ENCODE measurements at regions not wholly inside any gene's neighbourhood (a gene's known extent, or its start where the extent isn't known, plus 50 kb on each side); places are given as distances from the start of the nearest gene placed in this dataset.
A peak's percentile ranks its signal among the peaks of the same experiment; 100 is the strongest.

- H3K36me3 ChIP-seq (ENCODE audit: insufficient read depth, low read length), result no peaks in the 10 kb centered on the region
- no peak for DNase-seq
- no peak overlapping the region for H3K4me3 ChIP-seq (ENCODE audit: low read length)
- H3K9me3 ChIP-seq (ENCODE audit: low read length), result no peaks in the 10 kb centered on the region
- H3K9ac ChIP-seq (ENCODE audit: low read length), result no peak overlapping the region
- H3K79me2 ChIP-seq (ENCODE audit: low read length), result no peaks in the 10 kb centered on the region
- no peak overlapping the region for H3K4me2 ChIP-seq (ENCODE audit: low read depth, low read length, poor library complexity, severe bottlenecking)
- H3K4me1 ChIP-seq (ENCODE audit: low read length), result no peaks in the 10 kb centered on the region
- H2AFZ ChIP-seq (ENCODE audit: low read length), result no peak overlapping the region
- H3K27me3 ChIP-seq (ENCODE audit: low read length), result no peaks in the 10 kb centered on the region
- H3K9me2 ChIP-seq (replicated peaks; ENCODE audit: insufficient read depth, low read length), result no peaks in the 10 kb centered on the region
- no peaks in the 10 kb centered on the region for H4K20me1 ChIP-seq (ENCODE audit: insufficient read depth, low read depth, low read length)
- no peak overlapping the region for H3K27ac ChIP-seq (ENCODE audit: low read length)
These were observed 51.3 kb upstream of the EGFL6 start for GRCh38 chrX:13518126-13518525.

- Histone ChIP-seq H3K27ac (ENCODE audit: low read length) (no peak overlapping the region), H4K20me1 (ENCODE audit: insufficient read depth, low read depth, low read length) (no peaks in the 10 kb centered on the region), H3K27me3 (ENCODE audit: low read length) (no peaks in the 10 kb centered on the region), H3K9me2 (replicated peaks; ENCODE audit: insufficient read depth, low read length) (no peaks in the 10 kb centered on the region), H3K36me3 (ENCODE audit: insufficient read depth, low read length) (no peaks in the 10 kb centered on the region), H2AFZ (ENCODE audit: low read length) (no peak overlapping the region), H3K9ac (ENCODE audit: low read length) (no peak overlapping the region), H3K9me3 (ENCODE audit: low read length) (no peaks in the 10 kb centered on the region), H3K4me2 (ENCODE audit: low read depth, low read length, poor library complexity, severe bottlenecking) (no peak overlapping the region), H3K4me3 (ENCODE audit: low read length) (no peak overlapping the region), H3K79me2 (ENCODE audit: low read length) (no peaks in the 10 kb centered on the region), H3K4me1 (ENCODE audit: low read length) (no peaks in the 10 kb centered on the region)
- DNase-seq, result no peak
These were observed 54.0 kb upstream of the EGFL6 start for GRCh38 chrX:13515211-13515930.

- Histone ChIP-seq H4K20me1 (ENCODE audit: insufficient read depth, low read depth, low read length) (no peaks in the 10 kb centered on the region), H3K27me3 (ENCODE audit: low read length) (no peaks in the 10 kb centered on the region), H3K4me2 (ENCODE audit: low read depth, low read length, poor library complexity, severe bottlenecking) (no peak overlapping the region), H3K27ac (ENCODE audit: low read length) (no peak overlapping the region), H2AFZ (ENCODE audit: low read length) (no peak overlapping the region), H3K9me2 (replicated peaks; ENCODE audit: insufficient read depth, low read length) (no peaks in the 10 kb centered on the region), H3K9ac (ENCODE audit: low read length) (no peak overlapping the region), H3K9me3 (ENCODE audit: low read length) (no peaks in the 10 kb centered on the region), H3K4me3 (ENCODE audit: low read length) (no peak overlapping the region), H3K36me3 (ENCODE audit: insufficient read depth, low read length) (no peaks in the 10 kb centered on the region), H3K4me1 (ENCODE audit: low read length) (no peaks in the 10 kb centered on the region), H3K79me2 (ENCODE audit: low read length) (no peaks in the 10 kb centered on the region)
- DNase-seq, result no peak
These were observed 57.5 kb upstream of the EGFL6 start for GRCh38 chrX:13511944-13512330.

- Histone ChIP-seq H3K9me3 (ENCODE audit: low read length) (no peaks in the 10 kb centered on the region), H4K20me1 (ENCODE audit: insufficient read depth, low read depth, low read length) (no peaks in the 10 kb centered on the region), H3K79me2 (ENCODE audit: low read length) (no peaks in the 10 kb centered on the region), H3K9me2 (replicated peaks; ENCODE audit: insufficient read depth, low read length) (no peaks in the 10 kb centered on the region), H3K4me2 (ENCODE audit: low read depth, low read length, poor library complexity, severe bottlenecking) (no peak overlapping the region), H3K4me1 (ENCODE audit: low read length) (no peaks in the 10 kb centered on the region), H3K27me3 (ENCODE audit: low read length) (no peaks in the 10 kb centered on the region), H3K9ac (ENCODE audit: low read length) (no peak overlapping the region), H2AFZ (ENCODE audit: low read length) (no peak overlapping the region), H3K27ac (ENCODE audit: low read length) (no peak overlapping the region), H3K36me3 (ENCODE audit: insufficient read depth, low read length) (no peaks in the 10 kb centered on the region), H3K4me3 (ENCODE audit: low read length) (no peak overlapping the region)
- no peak for DNase-seq
These were observed 58.0 kb upstream of the EGFL6 start for GRCh38 chrX:13511241-13511943.

GRCh38 chrX:13507893-13508292 lies 61.5 kb upstream of the EGFL6 start:
- Histone ChIP-seq H3K9me2 (replicated peaks; ENCODE audit: insufficient read depth, low read length) (no peaks in the 10 kb centered on the region), H4K20me1 (ENCODE audit: insufficient read depth, low read depth, low read length) (no peaks in the 10 kb centered on the region), H3K27me3 (ENCODE audit: low read length) (no peaks in the 10 kb centered on the region), H3K4me1 (ENCODE audit: low read length) (no peaks in the 10 kb centered on the region), H2AFZ (ENCODE audit: low read length) (no peak overlapping the region), H3K9me3 (ENCODE audit: low read length) (no peaks in the 10 kb centered on the region), H3K9ac (ENCODE audit: low read length) (no peak overlapping the region), H3K79me2 (ENCODE audit: low read length) (no peaks in the 10 kb centered on the region), H3K4me2 (ENCODE audit: low read depth, low read length, poor library complexity, severe bottlenecking) (no peak overlapping the region), H3K4me3 (ENCODE audit: low read length) (no peak overlapping the region), H3K36me3 (ENCODE audit: insufficient read depth, low read length) (no peaks in the 10 kb centered on the region), H3K27ac (ENCODE audit: low read length) (no peak overlapping the region)
- DNase-seq, result no peak

GRCh38 chrX:13506574-13506973 lies 62.8 kb upstream of the EGFL6 start:
- Histone ChIP-seq H3K27ac (ENCODE audit: low read length) (no peak overlapping the region), H3K4me3 (ENCODE audit: low read length) (no peak overlapping the region), H3K9ac (ENCODE audit: low read length) (no peak overlapping the region), H4K20me1 (ENCODE audit: insufficient read depth, low read depth, low read length) (no peaks in the 10 kb centered on the region), H3K9me3 (ENCODE audit: low read length) (no peaks in the 10 kb centered on the region), H3K36me3 (ENCODE audit: insufficient read depth, low read length) (no peaks in the 10 kb centered on the region), H3K4me1 (ENCODE audit: low read length) (no peaks in the 10 kb centered on the region), H2AFZ (ENCODE audit: low read length) (no peak overlapping the region), H3K79me2 (ENCODE audit: low read length) (no peaks in the 10 kb centered on the region), H3K4me2 (ENCODE audit: low read depth, low read length, poor library complexity, severe bottlenecking) (no peak overlapping the region), H3K27me3 (ENCODE audit: low read length) (no peaks in the 10 kb centered on the region), H3K9me2 (replicated peaks; ENCODE audit: insufficient read depth, low read length) (no peaks in the 10 kb centered on the region)
- DNase-seq, result peak; percentile 81

GRCh38 chrX:13502590-13502989 lies 66.8 kb upstream of the EGFL6 start:
- Histone ChIP-seq H3K79me2 (ENCODE audit: low read length) (no peaks in the 10 kb centered on the region), H3K27ac (ENCODE audit: low read length) (no peak overlapping the region), H3K9ac (ENCODE audit: low read length) (no peak overlapping the region), H3K4me3 (ENCODE audit: low read length) (no peak overlapping the region), H3K4me2 (ENCODE audit: low read depth, low read length, poor library complexity, severe bottlenecking) (no peak overlapping the region), H2AFZ (ENCODE audit: low read length) (no peak overlapping the region), H3K9me3 (ENCODE audit: low read length) (no peaks in the 10 kb centered on the region), H3K9me2 (replicated peaks; ENCODE audit: insufficient read depth, low read length) (no peaks in the 10 kb centered on the region), H3K27me3 (ENCODE audit: low read length) (no peaks in the 10 kb centered on the region), H4K20me1 (ENCODE audit: insufficient read depth, low read depth, low read length) (no peaks in the 10 kb centered on the region), H3K36me3 (ENCODE audit: insufficient read depth, low read length) (no peaks in the 10 kb centered on the region), H3K4me1 (ENCODE audit: low read length) (no peaks in the 10 kb centered on the region)
- DNase-seq, result no peak

- no peaks in the 10 kb centered on the region for H4K20me1 ChIP-seq (ENCODE audit: insufficient read depth, low read depth, low read length)
- no peaks in the 10 kb centered on the region for H3K9me2 ChIP-seq (replicated peaks; ENCODE audit: insufficient read depth, low read length)
- no peaks in the 10 kb centered on the region for H3K27me3 ChIP-seq (ENCODE audit: low read length)
- no peak overlapping the region for H3K4me3 ChIP-seq (ENCODE audit: low read length)
- H3K9ac ChIP-seq (ENCODE audit: low read length), result no peak overlapping the region
- no peaks in the 10 kb centered on the region for H3K4me1 ChIP-seq (ENCODE audit: low read length)
- no peak overlapping the region for H2AFZ ChIP-seq (ENCODE audit: low read length)
- no peak overlapping the region for H3K27ac ChIP-seq (ENCODE audit: low read length)
- H3K9me3 ChIP-seq (ENCODE audit: low read length), result no peaks in the 10 kb centered on the region
- no peak overlapping the region for H3K4me2 ChIP-seq (ENCODE audit: low read depth, low read length, poor library complexity, severe bottlenecking)
- no peaks in the 10 kb centered on the region for H3K36me3 ChIP-seq (ENCODE audit: insufficient read depth, low read length)
- H3K79me2 ChIP-seq (ENCODE audit: low read length), result no peaks in the 10 kb centered on the region
- no peak for DNase-seq
These were observed 69.7 kb upstream of the EGFL6 start for GRCh38 chrX:13499736-13500135.
